ENCODE measurements at regions not wholly inside any gene's neighbourhood (a gene's known extent, or its start where the extent isn't known, plus 50 kb on each side); places are given as distances from the start of the nearest gene placed in this dataset.

GRCh38 chr9:107183176-107183575 lies 99.9 kb upstream of the RAD23B start:
- H3K4me2 ChIP-seq (ENCODE audit: low read length): no peak overlapping the region
- no peaks in the 10 kb centered on the region for H3K79me2 ChIP-seq
- H2AFZ ChIP-seq: no peak overlapping the region
- no peak overlapping the region for H3K27ac ChIP-seq
- H3K27me3 ChIP-seq (ENCODE audit: control insufficient read depth, insufficient read depth, low read length): no peaks in the 10 kb centered on the region
- H3K4me3 ChIP-seq (ENCODE audit: low read depth, low read length): no peak overlapping the region
- H3K9me3 ChIP-seq (ENCODE audit: control insufficient read depth, low read length): no peaks in the 10 kb centered on the region
- no peak overlapping the region for H3K9ac ChIP-seq
- no peaks in the 10 kb centered on the region for H3K4me1 ChIP-seq
- TF ChIP-seq CTCF (IDR thresholded peaks at IDR 0.05): no peak
- H3K36me3 ChIP-seq (ENCODE audit: control insufficient read depth, insufficient read depth, low read length): no peaks in the 10 kb centered on the region

- Histone ChIP-seq H2AFZ (no peak overlapping the region), H3K4me3 (ENCODE audit: low read depth, low read length) (no peak overlapping the region), H3K36me3 (ENCODE audit: control insufficient read depth, insufficient read depth, low read length) (no peaks in the 10 kb centered on the region), H3K4me1 (no peaks in the 10 kb centered on the region), H3K27me3 (ENCODE audit: control insufficient read depth, insufficient read depth, low read length) (no peaks in the 10 kb centered on the region), H3K4me2 (ENCODE audit: low read length) (no peak overlapping the region), H3K9ac (no peak overlapping the region), H3K27ac (no peak overlapping the region), H3K9me3 (ENCODE audit: control insufficient read depth, low read length) (no peaks in the 10 kb centered on the region), H3K79me2 (no peaks in the 10 kb centered on the region)
- TF ChIP-seq CTCF (IDR thresholded peaks at IDR 0.05): no peak
Observed at GRCh38 chr9:107188376-107188775, 94.7 kb upstream of the RAD23B start.

- no peaks in the 10 kb centered on the region for H3K36me3 ChIP-seq (ENCODE audit: control insufficient read depth, insufficient read depth, low read length)
- no peak for TF ChIP-seq CTCF (IDR thresholded peaks at IDR 0.05)
- no peak overlapping the region for H3K27ac ChIP-seq
- no peak overlapping the region for H3K4me2 ChIP-seq (ENCODE audit: low read length)
- no peak overlapping the region for H3K4me3 ChIP-seq (ENCODE audit: low read depth, low read length)
- H3K79me2 ChIP-seq: no peaks in the 10 kb centered on the region
- no peaks in the 10 kb centered on the region for H3K4me1 ChIP-seq
- no peaks in the 10 kb centered on the region for H3K27me3 ChIP-seq (ENCODE audit: control insufficient read depth, insufficient read depth, low read length)
- no peak overlapping the region for H3K9ac ChIP-seq
- H3K9me3 ChIP-seq (ENCODE audit: control insufficient read depth, low read length): no peaks in the 10 kb centered on the region
- no peak overlapping the region for H2AFZ ChIP-seq
Observed at GRCh38 chr9:107190061-107190935, 92.8 kb upstream of the RAD23B start.

GRCh38 chr9:107190936-107191290 lies 92.2 kb upstream of the RAD23B start:
- H3K4me1 ChIP-seq: no peaks in the 10 kb centered on the region
- no peak overlapping the region for H3K27ac ChIP-seq
- H3K9ac ChIP-seq: no peak overlapping the region
- H3K4me3 ChIP-seq (ENCODE audit: low read depth, low read length): no peak overlapping the region
- H3K9me3 ChIP-seq (ENCODE audit: control insufficient read depth, low read length): no peaks in the 10 kb centered on the region
- no peaks in the 10 kb centered on the region for H3K36me3 ChIP-seq (ENCODE audit: control insufficient read depth, insufficient read depth, low read length)
- H2AFZ ChIP-seq: no peak overlapping the region
- no peaks in the 10 kb centered on the region for H3K79me2 ChIP-seq
- H3K27me3 ChIP-seq (ENCODE audit: control insufficient read depth, insufficient read depth, low read length): no peaks in the 10 kb centered on the region
- H3K4me2 ChIP-seq (ENCODE audit: low read length): no peak overlapping the region
- TF ChIP-seq CTCF (IDR thresholded peaks at IDR 0.05): no peak

- H3K9ac ChIP-seq: no peak overlapping the region
- H3K27me3 ChIP-seq (ENCODE audit: control insufficient read depth, insufficient read depth, low read length): no peaks in the 10 kb centered on the region
- H3K79me2 ChIP-seq: no peaks in the 10 kb centered on the region
- H2AFZ ChIP-seq: no peak overlapping the region
- no peak overlapping the region for H3K27ac ChIP-seq
- H3K4me1 ChIP-seq: no peaks in the 10 kb centered on the region
- no peak overlapping the region for H3K4me2 ChIP-seq (ENCODE audit: low read length)
- H3K4me3 ChIP-seq (ENCODE audit: low read depth, low read length): no peak overlapping the region
- no peak for TF ChIP-seq CTCF (IDR thresholded peaks at IDR 0.05)
- H3K9me3 ChIP-seq (ENCODE audit: control insufficient read depth, low read length): no peaks in the 10 kb centered on the region
- H3K36me3 ChIP-seq (ENCODE audit: control insufficient read depth, insufficient read depth, low read length): no peaks in the 10 kb centered on the region
Observed at GRCh38 chr9:107193251-107193650, 89.8 kb upstream of the RAD23B start.

Data from parathyroid adenoma (tissue), 2 donors.